ENCODE measurements at regions not wholly inside any gene's neighbourhood (a gene's known extent, or its start where the extent isn't known, plus 50 kb on each side); places are given as distances from the start of the nearest gene placed in this dataset.

GRCh38 chr2:234640657-234641056 is 143.8 kb upstream of the ARL4C start:
- TF ChIP-seq CTCF (IDR thresholded peaks at IDR 0.05) (no peak), NR2C2 (CRISPR knock-in tag; IDR thresholded peaks at IDR 0.05) (no peak), USF2 (CRISPR knock-in tag; IDR thresholded peaks at IDR 0.05) (no peak), MLX (CRISPR knock-in tag; IDR thresholded peaks at IDR 0.05) (no peak), IRF1 (CRISPR knock-in tag; IDR thresholded peaks at IDR 0.05) (no peak), ATF6 (CRISPR knock-in tag; IDR thresholded peaks at IDR 0.05) (no peak), ATF3 (CRISPR knock-in tag; conservative IDR thresholded peaks at IDR 0.05) (no peak), SP1 (CRISPR knock-in tag; conservative IDR thresholded peaks at IDR 0.05) (no peak), MXD4 (CRISPR knock-in tag; IDR thresholded peaks at IDR 0.05; ENCODE audit: borderline replicate concordance) (no peak), ZMAT4 (CRISPR knock-in tag; IDR thresholded peaks at IDR 0.05) (no peak)

Measured in WTC11 (cell line).